Right atrium auricular region (tissue), 2 donors: ENCODE measurements at regions not wholly inside any gene's neighbourhood (a gene's known extent, or its start where the extent isn't known, plus 50 kb on each side); places are given as distances from the start of the nearest gene placed in this dataset.

Experiments
- DNase-seq: peaks from one replicate; pipeline ENCODE4 v3.0.0-alpha.2; 2019; ENCODE audit warnings: low spot score
- H3K27ac ChIP-seq, 2 donors: fragments of 200-600 bp; sonication (generic); 1 replicate in 1 of 2; 2 replicates in 1 of 2; pipeline ENCODE4 v1.5.1; 2016 to 2019
- H3K27me3 ChIP-seq, 2 donors: fragments of 200-600 bp; sonication (generic); one replicate each; pipeline versions ENCODE4 v1.5.1 to v1.6.0; 2017 to 2019
- H3K36me3 ChIP-seq: fragments of 200-600 bp; sonication (generic); one replicate; pipeline ENCODE4 v1.5.1; 2016
- H3K4me1 ChIP-seq, 2 donors: fragments of 200-600 bp; sonication (generic); one replicate each; pipeline versions ENCODE4 v1.5.1 to v1.6.0; 2017 to 2019
- H3K4me3 ChIP-seq, 2 donors: fragments of 200-600 bp; sonication (generic); 1 replicate in 1 of 2; 2 replicates in 1 of 2; pipeline ENCODE4 v1.5.1; 2017 to 2019; ENCODE audit warnings: mild to moderate bottlenecking in 1 of 2, moderate library complexity in 1 of 2
- H3K9me3 ChIP-seq, 2 donors: fragments of 200-600 bp; sonication (generic); one replicate each; pipeline ENCODE4 v1.5.1; 2019
- CTCF ChIP-seq, 2 donors: fragments of 200-600 bp; sonication (generic); IDR thresholded peaks; one replicate each; pipeline ENCODE4 v1.5.1; 2019; ENCODE audit warnings: antibody characterized with exemption in 2 of 2

DNA sequence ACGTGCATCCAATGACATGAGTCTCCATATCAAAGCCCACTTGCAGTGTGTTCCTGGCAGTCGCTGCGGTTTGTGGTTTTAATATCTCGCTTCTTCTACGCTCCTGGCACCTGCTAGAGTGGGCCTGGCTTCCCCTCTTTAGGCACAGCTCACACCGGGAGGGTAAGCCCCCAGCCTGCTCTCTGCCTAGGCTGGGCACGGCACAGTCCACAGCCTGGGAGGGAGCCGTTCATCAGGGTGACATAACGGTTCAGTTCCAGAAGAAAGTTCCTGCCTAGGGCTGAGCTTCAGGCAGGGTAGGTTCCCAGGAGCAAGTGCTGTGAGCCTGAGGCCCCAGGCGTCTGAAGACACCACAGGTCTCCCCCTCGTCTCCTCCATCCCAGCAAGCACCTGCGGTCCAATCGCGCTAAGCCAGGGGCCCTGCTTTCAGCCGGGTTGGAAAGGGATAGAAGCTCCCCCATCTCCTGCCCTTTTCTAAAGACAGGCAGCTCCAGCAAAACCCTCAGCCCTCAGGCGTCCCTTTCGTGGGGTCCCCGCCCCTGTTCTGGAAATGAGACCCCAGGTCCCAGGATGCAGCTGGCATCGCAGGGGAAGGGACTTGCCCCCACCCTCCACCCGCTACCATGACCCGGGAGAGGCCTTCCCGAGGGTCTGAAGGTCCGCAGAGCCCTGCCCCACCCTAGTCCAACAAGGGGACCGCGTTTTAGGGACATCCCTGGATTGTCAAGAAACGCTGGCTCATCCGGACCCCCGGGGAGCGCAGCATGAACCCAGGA lies 121.6 kb upstream of the ZNF507 start:
- no peaks in the 10 kb centered on the region for H3K36me3 ChIP-seq
- TF ChIP-seq CTCF (IDR thresholded peaks at IDR 0.05): no peak
- H3K4me3 ChIP-seq: peak overlapping the region in 1 of 2 donors; percentile 21
- no peak for DNase-seq
- no peaks in the 10 kb centered on the region for H3K27me3 ChIP-seq
- no peaks in the 10 kb centered on the region for H3K9me3 ChIP-seq
- no peaks in the 10 kb centered on the region for H3K4me1 ChIP-seq
- no peak overlapping the region for H3K27ac ChIP-seq

GRCh38 chr19:32224371-32225244 lies 120.8 kb upstream of the ZNF507 start:
- H3K9me3 ChIP-seq: no peaks in the 10 kb centered on the region
- no peak for DNase-seq
- peak overlapping the region in 1 of 2 donors; percentile 21 for H3K4me3 ChIP-seq
- H3K4me1 ChIP-seq: no peaks in the 10 kb centered on the region
- TF ChIP-seq CTCF (IDR thresholded peaks at IDR 0.05): peak; percentile 100
- H3K36me3 ChIP-seq: no peaks in the 10 kb centered on the region
- no peak overlapping the region for H3K27ac ChIP-seq
- no peaks in the 10 kb centered on the region for H3K27me3 ChIP-seq

DNA sequence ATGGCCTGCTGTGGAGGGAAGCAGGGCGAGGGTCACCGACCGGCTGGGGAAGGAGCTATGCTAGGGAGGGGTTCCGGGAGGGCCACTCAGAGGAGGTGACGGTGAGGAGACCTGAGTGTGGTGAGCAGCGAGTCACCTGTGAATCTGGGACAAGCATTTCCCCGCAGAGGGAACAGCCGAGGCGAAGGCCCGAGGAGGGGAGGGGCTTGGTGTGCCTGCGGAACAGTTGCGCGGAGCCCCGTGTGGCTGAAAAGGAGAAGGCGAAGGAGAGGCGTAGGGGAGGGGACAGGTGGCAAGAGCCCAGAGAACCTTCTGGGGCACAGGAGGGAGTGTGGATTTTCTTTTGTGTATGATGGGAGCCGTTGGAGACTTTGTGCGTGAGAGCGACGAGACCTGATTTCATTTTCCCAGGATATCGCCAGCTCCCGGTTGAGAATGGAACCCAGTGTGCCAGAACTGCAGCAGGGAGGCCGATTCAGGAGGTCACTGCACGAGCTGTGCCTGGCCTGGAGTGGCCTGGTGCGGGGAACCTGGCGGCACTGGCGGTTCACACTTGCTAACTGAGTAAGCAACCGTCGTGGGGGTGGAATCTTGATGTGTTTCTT lies 117.7 kb upstream of the ZNF507 start:
- Histone ChIP-seq H3K27me3 (no peaks in the 10 kb centered on the region), H3K4me3 (no peak overlapping the region), H3K27ac (no peak overlapping the region), H3K36me3 (no peaks in the 10 kb centered on the region), H3K4me1 (no peaks in the 10 kb centered on the region), H3K9me3 (no peaks in the 10 kb centered on the region)
- no peak for TF ChIP-seq CTCF (IDR thresholded peaks at IDR 0.05)
- DNase-seq: no peak

DNA sequence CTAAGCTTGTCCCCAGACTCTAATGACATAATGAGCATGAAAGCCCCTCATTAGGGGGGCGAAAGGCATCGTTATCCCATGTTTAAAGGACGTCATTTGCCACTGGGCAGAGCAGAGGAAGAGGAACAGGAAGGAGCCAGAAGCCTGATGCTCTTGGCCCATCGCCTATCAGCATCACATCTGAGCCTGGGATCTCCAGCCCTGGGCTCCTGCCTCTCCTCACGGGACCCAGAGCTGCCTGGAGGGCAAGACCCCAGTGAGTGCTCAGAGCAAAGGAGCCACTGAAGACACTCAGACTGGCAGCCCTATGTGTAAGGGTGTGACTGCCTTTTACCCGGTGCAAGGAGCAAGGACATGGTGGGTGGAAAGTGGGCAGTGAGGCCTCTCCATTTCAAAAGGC lies 115.0 kb upstream of the ZNF507 start:
- Histone ChIP-seq H3K27me3 (no peaks in the 10 kb centered on the region), H3K36me3 (no peaks in the 10 kb centered on the region), H3K9me3 (no peaks in the 10 kb centered on the region), H3K4me3 (no peak overlapping the region), H3K27ac (no peak overlapping the region), H3K4me1 (no peaks in the 10 kb centered on the region)
- TF ChIP-seq CTCF (IDR thresholded peaks at IDR 0.05): no peak
- peak; percentile 56 for DNase-seq

DNA sequence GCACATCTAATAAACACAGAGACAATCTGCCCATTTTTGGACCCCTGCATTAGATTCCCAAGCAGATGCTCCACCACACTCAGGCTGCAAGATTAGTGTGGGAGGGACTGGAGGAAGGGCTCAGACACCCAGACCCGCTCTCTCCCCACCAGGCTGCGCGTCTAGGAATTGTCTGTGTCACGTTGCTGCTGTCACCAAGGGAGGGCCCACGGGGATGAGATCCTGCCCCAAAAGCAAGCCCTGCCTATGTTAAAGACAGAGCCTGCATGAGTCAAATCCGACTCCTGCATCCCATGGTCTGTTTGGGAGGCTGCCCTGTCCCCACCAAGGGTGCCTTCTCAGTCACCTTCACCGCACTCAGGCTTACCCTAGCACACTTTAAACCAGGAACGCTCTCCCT lies 114.4 kb upstream of the ZNF507 start:
- peak; percentile 26 for DNase-seq
- H3K27me3 ChIP-seq: no peaks in the 10 kb centered on the region
- H3K9me3 ChIP-seq: no peaks in the 10 kb centered on the region
- no peak overlapping the region for H3K4me3 ChIP-seq
- H3K36me3 ChIP-seq: no peaks in the 10 kb centered on the region
- no peak for TF ChIP-seq CTCF (IDR thresholded peaks at IDR 0.05)
- no peaks in the 10 kb centered on the region for H3K4me1 ChIP-seq
- no peak overlapping the region for H3K27ac ChIP-seq
